ENCODE measurements at regions not wholly inside any gene's neighbourhood (a gene's known extent, or its start where the extent isn't known, plus 50 kb on each side); places are given as distances from the start of the nearest gene placed in this dataset.
"Not testable (repeated sequence)": the region's sequence is repeated elsewhere in the genome, so short reads cannot be mapped to it uniquely, and the experiment has no call there.

GRCh38 chr9:88289532-88289931 is 98.7 kb upstream of the SPIN1 start:
- ATAC-seq (no peak), DNase-seq (no peak)
- intact Hi-C loops (cut with micrococcal nuclease): no loop called here

GRCh38 chr9:88287972-88288371 is 100.3 kb upstream of the SPIN1 start:
- intact Hi-C loops (cut with micrococcal nuclease): no loop called here
- DNase-seq (no peak), ATAC-seq (no peak)

- intact Hi-C loops (cut with micrococcal nuclease): no loop called here
- ATAC-seq: no peak
- DNase-seq: no peak
Observed at GRCh38 chr9:88280816-88281382, 107.3 kb upstream of the SPIN1 start.

GRCh38 chr9:88278036-88278435 is 110.2 kb upstream of the SPIN1 start:
- no peak for ATAC-seq
- intact Hi-C loops (cut with micrococcal nuclease): no loop called here
- DNase-seq: no peak

GRCh38 chr9:88274078-88274477 is 114.2 kb upstream of the SPIN1 start:
- DNase-seq (no peak), ATAC-seq (no peak)
- intact Hi-C loops (cut with micrococcal nuclease): no loop called here

GRCh38 chr9:88272986-88273385 is 115.3 kb upstream of the SPIN1 start:
- intact Hi-C loops (cut with micrococcal nuclease): no loop called here

GRCh38 chr9:88270413-88270812 is 117.8 kb upstream of the SPIN1 start:
- ATAC-seq (no peak), DNase-seq (no peak)
- intact Hi-C loops (cut with micrococcal nuclease): no loop called here

More at GRCh38 chr9:88272986-88273385, 115.3 kb upstream of the SPIN1 start:
- no peak for DNase-seq
- ATAC-seq: no peak

GRCh38 chr9:88268886-88269285 is 119.4 kb upstream of the SPIN1 start:
- intact Hi-C loops (cut with micrococcal nuclease): no loop called here

GRCh38 chr9:88267283-88267682 is 121.0 kb upstream of the SPIN1 start:
- ATAC-seq: no peak
- intact Hi-C loops (cut with micrococcal nuclease): no loop called here
- DNase-seq: no peak

More at GRCh38 chr9:88268886-88269285, 119.4 kb upstream of the SPIN1 start:
- ATAC-seq (no peak), DNase-seq (no peak)

GRCh38 chr9:88266416-88266815 is 121.8 kb upstream of the SPIN1 start:
- intact Hi-C loops (cut with micrococcal nuclease): no loop called here
- DNase-seq (no peak), ATAC-seq (no peak)

GRCh38 chr9:88259001-88259400 is 120.7 kb upstream of the SPATA31C2 start:
- DNase-seq: no peak
- no peak for ATAC-seq

GRCh38 chr9:88258601-88259000 is 120.3 kb upstream of the SPATA31C2 start:
- ATAC-seq (peak; percentile 95), DNase-seq (peak; percentile 80)
- intact Hi-C loops (cut with micrococcal nuclease): no loop called here

More at GRCh38 chr9:88259001-88259400, 120.7 kb upstream of the SPATA31C2 start:
- intact Hi-C loops (cut with micrococcal nuclease): no loop called here

GRCh38 chr9:88258024-88258423 is 119.7 kb upstream of the SPATA31C2 start:
- intact Hi-C loops (cut with micrococcal nuclease): no loop called here
- DNase-seq: peak; percentile 56
- peak; percentile 83 for ATAC-seq

- intact Hi-C loops (cut with micrococcal nuclease): no loop called here
- DNase-seq (no peak), ATAC-seq (no peak)
Observed at GRCh38 chr9:88256216-88256615, 117.9 kb upstream of the SPATA31C2 start.

GRCh38 chr9:88255806-88256205 is 117.5 kb upstream of the SPATA31C2 start:
- intact Hi-C loops (cut with micrococcal nuclease); ATAC-seq; DNase-seq: not testable (repeated sequence)

GRCh38 chr9:88251903-88252302 is 113.6 kb upstream of the SPATA31C2 start:
- intact Hi-C loops (cut with micrococcal nuclease): no loop called here
- no peak for DNase-seq
- no peak for ATAC-seq

GRCh38 chr9:88243736-88244135 is 105.5 kb upstream of the SPATA31C2 start:
- intact Hi-C loops (cut with micrococcal nuclease): no loop called here
- ATAC-seq (no peak), DNase-seq (no peak)

- intact Hi-C loops (cut with micrococcal nuclease): no loop called here
- DNase-seq (no peak), ATAC-seq (no peak)
Observed at GRCh38 chr9:88242879-88243278, 104.6 kb upstream of the SPATA31C2 start.

- ATAC-seq: no peak
- no peak for DNase-seq
- intact Hi-C loops (cut with micrococcal nuclease): no loop called here
Observed at GRCh38 chr9:88237991-88238571, 99.8 kb upstream of the SPATA31C2 start.

- no peak for ATAC-seq
- no peak for DNase-seq
- intact Hi-C loops (cut with micrococcal nuclease): no loop called here
Observed at GRCh38 chr9:88237479-88237961, 99.2 kb upstream of the SPATA31C2 start.
